ENCODE measurements at regions not wholly inside any gene's neighbourhood (a gene's known extent, or its start where the extent isn't known, plus 50 kb on each side); places are given as distances from the start of the nearest gene placed in this dataset.
A peak's percentile ranks its signal among the peaks of the same experiment; 100 is the strongest.

DNA sequence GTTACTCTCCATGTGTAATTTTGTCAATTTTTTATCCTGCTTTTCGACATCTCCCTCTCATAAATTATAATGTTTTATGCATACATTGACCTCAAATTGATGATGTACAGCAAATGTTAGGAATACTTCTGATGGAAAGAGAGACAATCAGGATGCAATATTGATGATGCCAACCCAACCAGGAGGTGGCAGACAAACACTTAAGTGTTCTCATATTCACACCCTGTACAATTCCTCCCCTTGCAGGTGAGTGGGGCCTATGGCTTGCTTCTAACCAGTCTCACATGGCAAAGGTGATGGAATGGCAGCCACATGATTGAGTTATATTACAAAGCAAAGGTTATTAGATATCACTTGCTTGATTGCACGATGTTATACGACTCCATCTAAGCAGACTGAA, 594.3 kb upstream of the REG3G start:
- H3K4me3 ChIP-seq (ENCODE audit: low read depth, low read length): no peak overlapping the region
- TF ChIP-seq CTCF (conservative IDR thresholded peaks at IDR 0.05; ENCODE audit: low read depth, low read length): no peak
- no peak for DNase-seq (ENCODE audit: low read depth)

GRCh38 chr2:78439122-78439521, 586.4 kb upstream of the REG3G start:
- no peak overlapping the region for H3K4me3 ChIP-seq (ENCODE audit: low read depth, low read length)
- DNase-seq (ENCODE audit: low read depth): no peak
- no peak for TF ChIP-seq CTCF (conservative IDR thresholded peaks at IDR 0.05; ENCODE audit: low read depth, low read length)

DNA sequence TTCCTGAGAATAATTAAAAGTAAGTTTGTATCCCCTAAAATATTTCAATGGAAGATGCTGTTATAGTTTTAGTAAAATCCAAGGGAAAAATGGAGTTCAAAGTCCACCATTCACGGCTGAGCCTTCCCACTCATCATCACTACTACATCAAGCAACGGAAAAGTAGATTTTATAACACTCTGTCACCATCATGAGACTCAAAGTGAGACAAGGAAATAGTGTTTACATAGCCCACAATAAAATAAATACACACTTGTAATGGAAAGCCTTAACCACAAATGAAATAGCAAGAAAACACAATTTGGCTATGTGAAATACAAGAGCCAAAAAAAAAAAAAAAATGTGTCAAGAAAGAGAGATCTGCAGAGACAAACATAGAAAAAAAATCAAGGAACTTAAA, 569.9 kb upstream of the REG3G start:
- no peak overlapping the region for H3K4me3 ChIP-seq (ENCODE audit: low read depth, low read length)
- DNase-seq (ENCODE audit: low read depth): no peak
- TF ChIP-seq CTCF (conservative IDR thresholded peaks at IDR 0.05; ENCODE audit: low read depth, low read length): no peak

DNA sequence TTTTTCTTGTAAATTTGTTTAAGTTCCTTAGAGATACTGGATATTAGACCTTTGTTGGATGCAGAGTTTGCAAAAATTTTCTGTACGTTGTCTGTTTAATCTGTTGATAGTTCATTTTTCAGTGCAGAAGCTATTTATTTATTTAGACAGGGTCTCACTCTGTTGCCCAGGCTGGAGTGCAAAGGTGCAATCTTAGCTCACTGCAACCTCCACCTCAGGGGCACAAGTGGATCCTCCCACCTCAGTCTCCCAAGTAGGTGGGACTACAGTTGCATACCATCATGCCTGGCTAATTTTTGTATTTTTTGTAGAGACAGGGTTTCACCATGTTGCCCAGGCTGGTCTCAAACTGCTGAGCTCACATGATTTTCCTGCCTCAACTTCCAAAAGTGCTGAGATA, 568.2 kb upstream of the REG3G start:
- DNase-seq (ENCODE audit: low read depth): no peak
- no peak overlapping the region for H3K4me3 ChIP-seq (ENCODE audit: low read depth, low read length)
- TF ChIP-seq CTCF (conservative IDR thresholded peaks at IDR 0.05; ENCODE audit: low read depth, low read length): no peak

DNA sequence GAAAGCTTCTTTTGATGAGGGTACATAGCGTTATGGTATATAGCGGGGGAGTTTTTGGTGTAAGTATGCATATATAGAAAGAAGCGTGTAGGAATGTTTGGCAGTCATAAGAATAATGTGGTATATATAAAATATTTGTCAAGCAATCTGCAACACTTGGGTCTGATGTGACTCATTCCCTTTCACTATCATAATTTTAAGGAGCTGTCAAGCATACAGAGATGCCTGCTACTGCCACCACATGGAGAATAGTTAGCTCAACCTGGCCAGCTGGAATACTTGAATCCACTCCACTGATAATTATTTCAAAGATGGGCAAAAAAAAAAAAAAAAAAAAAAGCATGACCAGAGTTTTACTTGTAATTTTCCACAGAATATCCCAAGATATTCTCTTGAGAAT, 559.8 kb upstream of the REG3G start:
- DNase-seq (ENCODE audit: low read depth): no peak
- H3K4me3 ChIP-seq (ENCODE audit: low read depth, low read length): no peak overlapping the region
- TF ChIP-seq CTCF (conservative IDR thresholded peaks at IDR 0.05; ENCODE audit: low read depth, low read length): peak; percentile 4

- no peak overlapping the region for H3K4me3 ChIP-seq (ENCODE audit: low read depth, low read length)
- no peak for TF ChIP-seq CTCF (conservative IDR thresholded peaks at IDR 0.05; ENCODE audit: low read depth, low read length)
- DNase-seq (ENCODE audit: low read depth): no peak
Observed at GRCh38 chr2:78476619-78477229, 548.8 kb upstream of the REG3G start.

DNA sequence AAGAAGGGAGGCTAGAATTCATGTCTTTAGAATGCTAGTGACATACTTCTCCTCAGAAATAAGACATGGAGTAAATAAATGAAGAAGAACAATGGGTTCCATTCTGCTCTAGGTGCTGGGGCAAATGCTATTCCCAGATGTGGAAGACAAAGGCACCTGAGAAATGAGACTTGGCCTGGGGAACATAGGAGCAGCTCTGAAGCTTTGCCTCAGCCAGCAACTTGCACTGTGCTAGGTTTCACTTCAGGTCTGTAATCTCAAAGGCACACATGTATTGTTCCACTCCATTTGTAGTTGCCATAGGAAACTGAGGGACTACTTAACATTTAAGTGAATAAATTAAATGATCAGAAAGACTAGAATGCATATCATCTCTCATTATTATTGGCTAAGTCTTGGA, 538.9 kb upstream of the REG3G start:
- no peak for DNase-seq (ENCODE audit: low read depth)
- no peak overlapping the region for H3K4me3 ChIP-seq (ENCODE audit: low read depth, low read length)
- no peak for TF ChIP-seq CTCF (conservative IDR thresholded peaks at IDR 0.05; ENCODE audit: low read depth, low read length)
